ENCODE measurements at regions not wholly inside any gene's neighbourhood (a gene's known extent, or its start where the extent isn't known, plus 50 kb on each side); places are given as distances from the start of the nearest gene placed in this dataset.

- no peak for TF ChIP-seq CTCF (IDR thresholded peaks at IDR 0.05; ENCODE audit: unreplicated experiment)
- Mint-ChIP-seq H3K27ac (ENCODE audit: low read depth, unreplicated experiment) (peak overlapping the region; percentile 46), H3K27me3 (ENCODE audit: insufficient read depth, unreplicated experiment) (no peaks in the 10 kb centered on the region), H3K4me1 (ENCODE audit: insufficient read depth, unreplicated experiment) (peaks cover 16% of the 10 kb centered on the region), H3K4me3 (ENCODE audit: unreplicated experiment) (no peak overlapping the region), H3K9me3 (ENCODE audit: unreplicated experiment) (peaks cover 27% of the 10 kb centered on the region), H3K36me3 (ENCODE audit: insufficient read depth, unreplicated experiment) (no peaks in the 10 kb centered on the region)
- CTCF ChIA-PET, result no interaction called here
- BruUV-seq (replicated peaks), result no TSS peak
- peak; percentile 79 for DNase-seq (ENCODE audit: unreplicated experiment)
- intact Hi-C loops (cut with micrococcal nuclease), result no loop called here
- POLR2A ChIA-PET, result no interaction called here
These were observed 138.5 kb upstream of the S1PR3 start for GRCh38 chr9:88852794-88853193.

GRCh38 chr9:88870627-88871026 lies 120.6 kb upstream of the S1PR3 start:
- TF ChIP-seq CTCF (IDR thresholded peaks at IDR 0.05; ENCODE audit: unreplicated experiment), result no peak
- intact Hi-C loops (cut with micrococcal nuclease), result no loop called here
- BruUV-seq (replicated peaks), result no TSS peak
- Mint-ChIP-seq H3K36me3 (ENCODE audit: insufficient read depth, unreplicated experiment) (no peaks in the 10 kb centered on the region), H3K4me1 (ENCODE audit: insufficient read depth, unreplicated experiment) (no peaks in the 10 kb centered on the region), H3K9me3 (ENCODE audit: unreplicated experiment) (peaks cover 14% of the 10 kb centered on the region), H3K27me3 (ENCODE audit: insufficient read depth, unreplicated experiment) (no peaks in the 10 kb centered on the region), H3K4me3 (ENCODE audit: unreplicated experiment) (no peak overlapping the region), H3K27ac (ENCODE audit: low read depth, unreplicated experiment) (no peak overlapping the region)
- CTCF ChIA-PET, result interaction anchor here (0.7 kb wide), 1 partner anchor 987 kb away, joined by 3 read pairs; no protein-coding TSS in a partner anchor
- DNase-seq (ENCODE audit: unreplicated experiment), result no peak
- POLR2A ChIA-PET, result no interaction called here

GRCh38 chr9:88871669-88872068 lies 119.6 kb upstream of the S1PR3 start:
- no peak for DNase-seq (ENCODE audit: unreplicated experiment)
- TF ChIP-seq CTCF (IDR thresholded peaks at IDR 0.05; ENCODE audit: unreplicated experiment), result no peak
- Mint-ChIP-seq H3K36me3 (ENCODE audit: insufficient read depth, unreplicated experiment) (no peaks in the 10 kb centered on the region), H3K27ac (ENCODE audit: low read depth, unreplicated experiment) (no peak overlapping the region), H3K4me1 (ENCODE audit: insufficient read depth, unreplicated experiment) (no peaks in the 10 kb centered on the region), H3K27me3 (ENCODE audit: insufficient read depth, unreplicated experiment) (no peaks in the 10 kb centered on the region), H3K4me3 (ENCODE audit: unreplicated experiment) (no peak overlapping the region), H3K9me3 (ENCODE audit: unreplicated experiment) (peaks cover 14% of the 10 kb centered on the region)
- POLR2A ChIA-PET, result no interaction called here
- intact Hi-C loops (cut with micrococcal nuclease), result no loop called here
- CTCF ChIA-PET, result interaction anchor here (0.7 kb wide), 1 partner anchor 1027 kb away, joined by 3 read pairs; no protein-coding TSS in a partner anchor
- BruUV-seq (replicated peaks), result no TSS peak

- CTCF ChIA-PET, result no interaction called here
These were observed 118.9 kb upstream of the S1PR3 start for GRCh38 chr9:88872192-88872946.

More at GRCh38 chr9:88872192-88872946, 118.9 kb upstream of the S1PR3 start:
- H3K4me3 Mint-ChIP-seq (ENCODE audit: unreplicated experiment), result no peak overlapping the region
- BruUV-seq (replicated peaks), result no TSS peak
- intact Hi-C loops (cut with micrococcal nuclease), result no loop called here
- no peak for TF ChIP-seq CTCF (IDR thresholded peaks at IDR 0.05; ENCODE audit: unreplicated experiment)
- H3K9me3 Mint-ChIP-seq (ENCODE audit: unreplicated experiment), result peaks cover 14% of the 10 kb centered on the region
- POLR2A ChIA-PET, result no interaction called here
- H3K36me3 Mint-ChIP-seq (ENCODE audit: insufficient read depth, unreplicated experiment), result no peaks in the 10 kb centered on the region
- no peaks in the 10 kb centered on the region for H3K4me1 Mint-ChIP-seq (ENCODE audit: insufficient read depth, unreplicated experiment)
- H3K27ac Mint-ChIP-seq (ENCODE audit: low read depth, unreplicated experiment), result no peak overlapping the region
- DNase-seq (ENCODE audit: unreplicated experiment), result no peak
- no peaks in the 10 kb centered on the region for H3K27me3 Mint-ChIP-seq (ENCODE audit: insufficient read depth, unreplicated experiment)
